ENCODE measurements at regions not wholly inside any gene's neighbourhood (a gene's known extent, or its start where the extent isn't known, plus 50 kb on each side); places are given as distances from the start of the nearest gene placed in this dataset.

- Mint-ChIP-seq H3K4me3 (ENCODE audit: unreplicated experiment) (no peak overlapping the region), H3K9me3 (ENCODE audit: unreplicated experiment) (peaks cover 2% of the 10 kb centered on the region)
Measured at GRCh38 chr10:121310151-121310711, 288.0 kb downstream of the FGFR2 start.

GRCh38 chr10:121311812-121312443 is 286.3 kb downstream of the FGFR2 start:
- Histone ChIP-seq H2AFZ (ENCODE audit: low read depth, low read length) (no peak overlapping the region), H3K27me3 (ENCODE audit: insufficient read depth, low read length) (no peaks in the 10 kb centered on the region), H3K36me3 (ENCODE audit: insufficient read depth, low read length) (no peaks in the 10 kb centered on the region), H3K4me3 (ENCODE audit: insufficient read depth, low read depth, low read length) (no peak overlapping the region), H3K4me2 (ENCODE audit: low read length) (no peak overlapping the region), H3K9ac (ENCODE audit: low read length) (no peak overlapping the region), H3K9me3 (ENCODE audit: insufficient read depth, low read depth, low read length) (no peaks in the 10 kb centered on the region), H3K27ac (ENCODE audit: low read depth, low read length) (no peak overlapping the region), H3K4me1 (ENCODE audit: insufficient read depth, low read length) (no peaks in the 10 kb centered on the region), H4K20me1 (ENCODE audit: insufficient read depth, low read length) (no peaks in the 10 kb centered on the region), H3K79me2 (ENCODE audit: insufficient read depth, low read length) (no peaks in the 10 kb centered on the region)
- Mint-ChIP-seq H3K4me3 (ENCODE audit: unreplicated experiment) (no peak overlapping the region), H3K9me3 (ENCODE audit: unreplicated experiment) (peaks cover 2% of the 10 kb centered on the region), H3K27ac (ENCODE audit: unreplicated experiment) (peak overlapping the region; percentile 56), H3K36me3 (ENCODE audit: low read depth, unreplicated experiment) (no peaks in the 10 kb centered on the region), H3K27me3 (ENCODE audit: low read depth, unreplicated experiment) (no peaks in the 10 kb centered on the region), H3K4me1 (ENCODE audit: low read depth, unreplicated experiment) (peaks cover 30% of the 10 kb centered on the region)
- no peak for FAIRE-seq
- TF ChIP-seq EZH2 (IDR thresholded peaks at IDR 0.05; ENCODE audit: insufficient read depth, low read length) (no peak), CTCF (IDR thresholded peaks at IDR 0.05; ENCODE audit: insufficient read depth, low read depth, low read length) (no peak)
- DNase-seq (ENCODE audit: low read depth) = no peak

More at GRCh38 chr10:121310151-121310711, 288.0 kb downstream of the FGFR2 start:
- Histone ChIP-seq H3K4me1 (ENCODE audit: insufficient read depth, low read length) (no peaks in the 10 kb centered on the region), H3K9me3 (ENCODE audit: insufficient read depth, low read depth, low read length) (no peaks in the 10 kb centered on the region), H3K27me3 (ENCODE audit: insufficient read depth, low read length) (no peaks in the 10 kb centered on the region), H3K4me3 (ENCODE audit: insufficient read depth, low read depth, low read length) (no peak overlapping the region), H3K79me2 (ENCODE audit: insufficient read depth, low read length) (no peaks in the 10 kb centered on the region), H3K27ac (ENCODE audit: low read depth, low read length) (no peak overlapping the region), H2AFZ (ENCODE audit: low read depth, low read length) (no peak overlapping the region), H3K4me2 (ENCODE audit: low read length) (no peak overlapping the region), H3K36me3 (ENCODE audit: insufficient read depth, low read length) (no peaks in the 10 kb centered on the region), H4K20me1 (ENCODE audit: insufficient read depth, low read length) (no peaks in the 10 kb centered on the region), H3K9ac (ENCODE audit: low read length) (no peak overlapping the region)
- no peak for TF ChIP-seq CTCF (IDR thresholded peaks at IDR 0.05; ENCODE audit: insufficient read depth, low read depth, low read length)
- TF ChIP-seq EZH2 (IDR thresholded peaks at IDR 0.05; ENCODE audit: insufficient read depth, low read length) = no peak
- peaks cover 30% of the 10 kb centered on the region for H3K4me1 Mint-ChIP-seq (ENCODE audit: low read depth, unreplicated experiment)
- DNase-seq (ENCODE audit: low read depth) (peak; percentile 19), FAIRE-seq (no peak)
- no peaks in the 10 kb centered on the region for H3K36me3 Mint-ChIP-seq (ENCODE audit: low read depth, unreplicated experiment)
- no peaks in the 10 kb centered on the region for H3K27me3 Mint-ChIP-seq (ENCODE audit: low read depth, unreplicated experiment)
- H3K27ac Mint-ChIP-seq (ENCODE audit: unreplicated experiment) = no peak overlapping the region

GRCh38 chr10:121312587-121312986 is 285.7 kb downstream of the FGFR2 start:
- Histone ChIP-seq H3K79me2 (ENCODE audit: insufficient read depth, low read length) (no peaks in the 10 kb centered on the region), H3K4me3 (ENCODE audit: insufficient read depth, low read depth, low read length) (no peak overlapping the region), H3K4me1 (ENCODE audit: insufficient read depth, low read length) (no peaks in the 10 kb centered on the region), H2AFZ (ENCODE audit: low read depth, low read length) (no peak overlapping the region), H3K9me3 (ENCODE audit: insufficient read depth, low read depth, low read length) (no peaks in the 10 kb centered on the region), H3K36me3 (ENCODE audit: insufficient read depth, low read length) (no peaks in the 10 kb centered on the region), H3K27me3 (ENCODE audit: insufficient read depth, low read length) (no peaks in the 10 kb centered on the region), H3K9ac (ENCODE audit: low read length) (no peak overlapping the region), H4K20me1 (ENCODE audit: insufficient read depth, low read length) (no peaks in the 10 kb centered on the region), H3K4me2 (ENCODE audit: low read length) (no peak overlapping the region), H3K27ac (ENCODE audit: low read depth, low read length) (no peak overlapping the region)
- FAIRE-seq = no peak
- Mint-ChIP-seq H3K27ac (ENCODE audit: unreplicated experiment) (no peak overlapping the region), H3K27me3 (ENCODE audit: low read depth, unreplicated experiment) (no peaks in the 10 kb centered on the region), H3K4me3 (ENCODE audit: unreplicated experiment) (no peak overlapping the region), H3K4me1 (ENCODE audit: low read depth, unreplicated experiment) (peaks cover 29% of the 10 kb centered on the region), H3K9me3 (ENCODE audit: unreplicated experiment) (peaks cover under 1% of the 10 kb centered on the region), H3K36me3 (ENCODE audit: low read depth, unreplicated experiment) (no peaks in the 10 kb centered on the region)
- no peak for TF ChIP-seq EZH2 (IDR thresholded peaks at IDR 0.05; ENCODE audit: insufficient read depth, low read length)
- TF ChIP-seq CTCF (IDR thresholded peaks at IDR 0.05; ENCODE audit: insufficient read depth, low read depth, low read length) = no peak
- no peak for DNase-seq (ENCODE audit: low read depth)

All from astrocyte (in vitro differentiated cells and primary cell).